ENCODE measurements at regions not wholly inside any gene's neighbourhood (a gene's known extent, or its start where the extent isn't known, plus 50 kb on each side); places are given as distances from the start of the nearest gene placed in this dataset.

GRCh38 chr9:28805197-28805596 lies 1231.9 kb upstream of the C9orf72 start:
- CTCF ChIA-PET = no interaction called here
- POLR2A ChIA-PET = no interaction called here
- intact Hi-C loops (cut with micrococcal nuclease) = no loop called here
- dilution Hi-C loops (cut with MboI; ENCODE audit: extremely low pct_ligation_motif_present, low sequenced_read_pairs) = no loop called here
- Histone ChIP-seq H3K36me3 (ENCODE audit: control insufficient read depth in 2 of 2, extremely low read depth in 1 of 2, insufficient read depth in 2 of 2, low read length in 2 of 2) (no peaks in the 10 kb centered on the region), H3K9me3 (replicated peaks; ENCODE audit: control insufficient read depth, insufficient read depth, low read length) (no peaks in the 10 kb centered on the region), H3K9ac (replicated peaks; ENCODE audit: extremely low read depth, insufficient read depth, low read length) (no peak overlapping the region), H3K79me2 (ENCODE audit: control insufficient read depth, insufficient read depth, low read length) (no peaks in the 10 kb centered on the region), H4K20me1 (replicated peaks; ENCODE audit: control insufficient read depth, extremely low read depth, insufficient read depth, low read length) (no peaks in the 10 kb centered on the region), H3K4me1 (ENCODE audit: control insufficient read depth, extremely low read depth, insufficient read depth, low read length) (no peaks in the 10 kb centered on the region), H3K4me2 (ENCODE audit: insufficient read depth, low read length) (no peak overlapping the region), H3K9me1 (replicated peaks; ENCODE audit: control insufficient read depth, extremely low read depth, insufficient read depth, low read length) (no peaks in the 10 kb centered on the region), H3K27me3 (ENCODE audit: control insufficient read depth in 2 of 2, insufficient read depth in 2 of 2, low read length in 2 of 2) (no peaks in the 10 kb centered on the region), H3K27ac (ENCODE audit: insufficient read depth, low read depth, low read length) (no peak overlapping the region), H2AFZ (ENCODE audit: low read depth, low read length) (no peak overlapping the region), H3K4me3 (replicated peaks in 1 of 3; ENCODE audit: insufficient read depth in 1 of 3, low read depth in 1 of 3, low read length in 3 of 3) (no peak overlapping the region)
- FAIRE-seq (no peak), DNase-seq (ENCODE audit: low read depth, low spot score) (no peak)
- BruUV-seq (replicated peaks) = no TSS peak
- no peak for TF ChIP-seq FOS (IDR thresholded peaks at IDR 0.05; ENCODE audit: borderline replicate concordance, insufficient read depth, low read length)
- no peak for TF ChIP-seq JUN (IDR thresholded peaks at IDR 0.05; ENCODE audit: borderline replicate concordance, insufficient read depth, insufficient read length, low read depth)
- TF ChIP-seq CTCF (IDR thresholded peaks at IDR 0.05; ENCODE audit: extremely low read depth in 1 of 2, insufficient read depth in 1 of 2, low read depth in 1 of 2, low read length in 2 of 2) = no peak
- TF ChIP-seq MYC (IDR thresholded peaks at IDR 0.05; ENCODE audit: low read depth, low read length) = no peak
- TF ChIP-seq POLR2AphosphoS5 (IDR thresholded peaks at IDR 0.05; ENCODE audit: insufficient read depth, low read depth, low read length) = no peak
- TF ChIP-seq MAX (IDR thresholded peaks at IDR 0.05; ENCODE audit: insufficient read depth, insufficient read length) = no peak
- TF ChIP-seq EZH2 (IDR thresholded peaks at IDR 0.05; ENCODE audit: borderline replicate concordance, low read depth, low read length, severe bottlenecking) = no peak
- TF ChIP-seq POLR2A (IDR thresholded peaks at IDR 0.05; ENCODE audit: low read depth, low read length) = no peak
- TF ChIP-seq GATA2 (IDR thresholded peaks at IDR 0.05; ENCODE audit: insufficient read depth, insufficient read length, low read depth, low read length) = no peak
